ENCODE measurements at regions not wholly inside any gene's neighbourhood (a gene's known extent, or its start where the extent isn't known, plus 50 kb on each side); places are given as distances from the start of the nearest gene placed in this dataset.

- TF ChIP-seq, protein P1, sequence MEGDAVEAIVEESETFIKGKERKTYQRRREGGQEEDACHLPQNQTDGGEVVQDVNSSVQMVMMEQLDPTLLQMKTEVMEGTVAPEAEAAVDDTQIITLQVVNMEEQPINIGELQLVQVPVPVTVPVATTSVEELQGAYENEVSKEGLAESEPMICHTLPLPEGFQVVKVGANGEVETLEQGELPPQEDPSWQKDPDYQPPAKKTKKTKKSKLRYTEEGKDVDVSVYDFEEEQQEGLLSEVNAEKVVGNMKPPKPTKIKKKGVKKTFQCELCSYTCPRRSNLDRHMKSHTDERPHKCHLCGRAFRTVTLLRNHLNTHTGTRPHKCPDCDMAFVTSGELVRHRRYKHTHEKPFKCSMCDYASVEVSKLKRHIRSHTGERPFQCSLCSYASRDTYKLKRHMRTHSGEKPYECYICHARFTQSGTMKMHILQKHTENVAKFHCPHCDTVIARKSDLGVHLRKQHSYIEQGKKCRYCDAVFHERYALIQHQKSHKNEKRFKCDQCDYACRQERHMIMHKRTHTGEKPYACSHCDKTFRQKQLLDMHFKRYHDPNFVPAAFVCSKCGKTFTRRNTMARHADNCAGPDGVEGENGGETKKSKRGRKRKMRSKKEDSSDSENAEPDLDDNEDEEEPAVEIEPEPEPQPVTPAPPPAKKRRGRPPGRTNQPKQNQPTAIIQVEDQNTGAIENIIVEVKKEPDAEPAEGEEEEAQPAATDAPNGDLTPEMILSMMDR (IDR thresholded peaks at IDR 0.05) = no peak
- TF ChIP-seq POLR2A (IDR thresholded peaks at IDR 0.05) = no peak
These were observed 94.5 kb upstream of the FGF3 start for GRCh38 chr11:69913591-69914285.

Measured in testis (tissue), 2 donors.